Inflammatory macrophage treated with lipopolysaccharide for 4 hours (primary cell): ENCODE measurements at regions not wholly inside any gene's neighbourhood (a gene's known extent, or its start where the extent isn't known, plus 50 kb on each side); places are given as distances from the start of the nearest gene placed in this dataset.
"Not testable (repeated sequence)": the region's sequence is repeated elsewhere in the genome, so short reads cannot be mapped to it uniquely, and the experiment has no call there.

Source experiments
- DNase-seq: peaks from one replicate; pipeline ENCODE4 v3.0.0-alpha.2; 2020

- peak; percentile 67 for DNase-seq
These were observed 840.9 kb downstream of the LTN1 start for GRCh38 chr21:28151758-28152157.

GRCh38 chr21:28150778-28151177 lies 841.9 kb downstream of the LTN1 start:
- DNase-seq = no peak

- no peak for DNase-seq
These were observed 844.1 kb downstream of the LTN1 start for GRCh38 chr21:28148400-28149064.

GRCh38 chr21:28144653-28145052 lies 848.0 kb downstream of the LTN1 start:
- DNase-seq = no peak

- no peak for DNase-seq
These were observed 848.6 kb downstream of the LTN1 start for GRCh38 chr21:28144089-28144488.

- peak; percentile 84 for DNase-seq
These were observed 850.0 kb downstream of the LTN1 start for GRCh38 chr21:28142697-28143096.

- no peak for DNase-seq
These were observed 854.4 kb downstream of the LTN1 start for GRCh38 chr21:28138272-28138671.

- peak; percentile 57 for DNase-seq
These were observed 855.9 kb downstream of the LTN1 start for GRCh38 chr21:28136656-28137255.

- DNase-seq = peak; percentile 92
These were observed 857.0 kb downstream of the LTN1 start for GRCh38 chr21:28135646-28136045.

- no peak for DNase-seq
These were observed 859.6 kb downstream of the LTN1 start for GRCh38 chr21:28133116-28133515.

- DNase-seq = no peak
These were observed 860.0 kb downstream of the LTN1 start for GRCh38 chr21:28132713-28133112.

GRCh38 chr21:28127175-28127785 lies 865.4 kb downstream of the LTN1 start:
- DNase-seq = no peak

GRCh38 chr21:28126521-28127174 lies 866.0 kb downstream of the LTN1 start:
- DNase-seq = no peak

- no peak for DNase-seq
These were observed 868.1 kb downstream of the LTN1 start for GRCh38 chr21:28124541-28124940.

- no peak for DNase-seq
These were observed 874.1 kb downstream of the LTN1 start for GRCh38 chr21:28118570-28118969.

GRCh38 chr21:28114986-28115385 lies 877.7 kb downstream of the LTN1 start:
- not testable (repeated sequence) for DNase-seq

GRCh38 chr21:28113718-28114117 lies 879.0 kb downstream of the LTN1 start:
- no peak for DNase-seq

GRCh38 chr21:28112511-28112910 lies 880.2 kb downstream of the LTN1 start:
- DNase-seq = no peak

GRCh38 chr21:28111151-28111619 lies 881.5 kb downstream of the LTN1 start:
- DNase-seq = no peak

- no peak for DNase-seq
These were observed 882.0 kb downstream of the LTN1 start for GRCh38 chr21:28110716-28111115.

GRCh38 chr21:28110074-28110473 lies 882.6 kb downstream of the LTN1 start:
- DNase-seq = no peak

GRCh38 chr21:28106370-28106890 lies 886.2 kb downstream of the LTN1 start:
- no peak for DNase-seq

- no peak for DNase-seq
These were observed 888.3 kb downstream of the LTN1 start for GRCh38 chr21:28104346-28104745.

- no peak for DNase-seq
These were observed 892.3 kb downstream of the LTN1 start for GRCh38 chr21:28100366-28100765.
